GM23338 (cell line): ENCODE measurements at regions not wholly inside any gene's neighbourhood (a gene's known extent, or its start where the extent isn't known, plus 50 kb on each side); places are given as distances from the start of the nearest gene placed in this dataset.

ENCODE experiments used
- ATAC-seq: fragments of 200-7000 bp; cut with Tn5 transposase; 3 replicates; pipeline ENCODE4 v1.9.1; 2020
- DNase-seq: peaks from one replicate; pipeline ENCODE4 v3.0.0-alpha.2; 2015; ENCODE audit warnings: low spot score
- H2AFZ ChIP-seq: fragments of 200-600 bp; sonication (generic); 2 replicates; pipeline ENCODE4 v1.8.0; 2016; ENCODE audit warnings: antibody characterized with exemption, mild to moderate bottlenecking, moderate library complexity
- H3F3A ChIP-seq: fragments of 200-600 bp; sonication (generic); replicated peaks from 2 replicates; pipeline ENCODE4 v1.8.0; 2017; ENCODE audit warnings: antibody characterized with exemption, mixed run types, low read depth
- H3K27ac ChIP-seq: fragments of 200-600 bp; sonication (generic); 2 replicates; pipeline ENCODE4 v1.6.1; 2016; ENCODE audit warnings: low read depth
- H3K27me3 ChIP-seq: fragments of 200-600 bp; sonication (generic); 2 replicates; pipeline ENCODE4 v1.8.0; 2016; ENCODE audit warnings: mild to moderate bottlenecking, mixed run types, moderate library complexity; ENCODE audit not compliant: insufficient read depth
- H3K36me3 ChIP-seq: fragments of 200-600 bp; sonication (generic); 2 replicates; pipeline ENCODE4 v1.8.0; 2016; ENCODE audit warnings: mild to moderate bottlenecking; ENCODE audit not compliant: insufficient read depth
- H3K4me1 ChIP-seq: fragments of 200-600 bp; sonication (generic); 2 replicates; pipeline ENCODE4 v1.8.0; 2016; ENCODE audit warnings: mild to moderate bottlenecking, moderate library complexity; ENCODE audit not compliant: insufficient read depth
- H3K4me2 ChIP-seq: fragments of 200-600 bp; sonication (generic); 2 replicates; pipeline ENCODE4 v1.7.1; 2017; ENCODE audit warnings: mixed run types
- H3K4me3 ChIP-seq: fragments of 200-600 bp; sonication (generic); 2 replicates; pipeline ENCODE4 v1.6.1; 2016; ENCODE audit warnings: mixed run types
- H3K79me2 ChIP-seq: fragments of 200-600 bp; sonication (generic); replicated peaks from 2 replicates; pipeline ENCODE4 v1.8.0; 2017; ENCODE audit warnings: mild to moderate bottlenecking; ENCODE audit not compliant: insufficient read depth
- H3K9me2 ChIP-seq: fragments of 200-600 bp; sonication (generic); 2 replicates; pipeline ENCODE4 v1.8.0; 2017; ENCODE audit not compliant: insufficient read depth
- H4K20me1 ChIP-seq: fragments of 200-600 bp; sonication (generic); replicated peaks from 2 replicates; pipeline ENCODE4 v1.8.0; 2017; ENCODE audit warnings: mild to moderate bottlenecking; ENCODE audit not compliant: insufficient read depth
- H3K27ac Mint-ChIP-seq: 2 replicates; pipeline ENCODE4 v1.8.0; 2020; ENCODE audit warnings: inconsistent platforms, mild to moderate bottlenecking, moderate library complexity, mixed read lengths
- H3K27me3 Mint-ChIP-seq: 3 replicates; pipeline ENCODE4 v1.8.0; 2022; ENCODE audit warnings: low read depth, mild to moderate bottlenecking, moderate library complexity, mixed read lengths, inconsistent platforms; ENCODE audit not compliant: insufficient read depth, poor library complexity
- H3K36me3 Mint-ChIP-seq: 3 replicates; pipeline ENCODE4 v1.8.0; 2021; ENCODE audit warnings: low read depth, mild to moderate bottlenecking, inconsistent platforms, moderate library complexity, mixed read lengths
- H3K4me1 Mint-ChIP-seq: 3 replicates; pipeline ENCODE4 v1.8.0; 2020; ENCODE audit warnings: mild to moderate bottlenecking, inconsistent platforms, mixed read lengths
- H3K4me3 Mint-ChIP-seq: 3 replicates; pipeline ENCODE4 v1.8.0; 2021; ENCODE audit warnings: moderate library complexity, mild to moderate bottlenecking, inconsistent platforms, mixed read lengths
- H3K9me3 Mint-ChIP-seq: 3 replicates; pipeline ENCODE4 v1.8.0; 2020; ENCODE audit warnings: moderate library complexity, mild to moderate bottlenecking, inconsistent platforms, mixed read lengths
- CREB1 ChIP-seq: fragments of 250-450 bp; sonication (Bioruptor Pico); IDR thresholded peaks from 2 replicates; pipeline ENCODE4 v1.5.0; 2020; ENCODE audit warnings: low read depth, mild to moderate bottlenecking, moderate library complexity
- EZH2 ChIP-seq: fragments of 200-600 bp; sonication (generic); IDR thresholded peaks from one replicate; pipeline ENCODE4 v1.8.0; 2017; ENCODE audit warnings: antibody characterized with exemption, mild to moderate bottlenecking, low read depth; ENCODE audit not compliant: unreplicated experiment
- EZH2phosphoT487 ChIP-seq: fragments of 200-600 bp; sonication (generic); IDR thresholded peaks from one replicate; pipeline ENCODE4 v1.8.1; 2018; ENCODE audit warnings: antibody characterized with exemption; ENCODE audit not compliant: unreplicated experiment
- JUNB ChIP-seq: IDR thresholded peaks from one replicate; pipeline ENCODE4 v1.6.1; 2016; ENCODE audit warnings: antibody characterized with exemption; ENCODE audit not compliant: unreplicated experiment
- NANOG ChIP-seq: IDR thresholded peaks from 2 replicates; pipeline ENCODE4 v1.6.1; 2016; ENCODE audit warnings: antibody characterized with exemption, borderline replicate concordance
- POLR2AphosphoS5 ChIP-seq: IDR thresholded peaks from 2 replicates; pipeline ENCODE4 v1.6.1; 2016; ENCODE audit warnings: antibody characterized with exemption, low read depth
- STAT1 ChIP-seq: IDR thresholded peaks from one replicate; pipeline ENCODE4 v1.6.1; 2016; ENCODE audit warnings: antibody characterized with exemption; ENCODE audit not compliant: unreplicated experiment
- ZNF114 ChIP-seq: fragments of 250-450 bp; sonication (Bioruptor Pico); IDR thresholded peaks from 2 replicates; pipeline ENCODE4 v1.5.0; 2020; ENCODE audit warnings: mild to moderate bottlenecking, moderate library complexity
- ZNF331 ChIP-seq: fragments of 250-450 bp; sonication (Bioruptor Pico); IDR thresholded peaks from 2 replicates; pipeline ENCODE4 v1.5.0; 2020; ENCODE audit warnings: low read depth, mild to moderate bottlenecking, moderate library complexity
- TF ChIP-seq, protein P1 (sequence below), 2 experiments: fragments of 200-600 bp in 1 of 2; sonication (generic) in 1 of 2; conservative IDR thresholded peaks; 2 replicates each; pipeline versions ENCODE4 v1.5.1 to v1.6.1; 2016 to 2017; ENCODE audit warnings: antibody characterized with exemption in 2 of 2, low read depth in 2 of 2, mild to moderate bottlenecking in 2 of 2, moderate library complexity in 1 of 2
- TF ChIP-seq, protein P2 (sequence below): fragments of 250-450 bp; sonication (Bioruptor Pico); IDR thresholded peaks from 2 replicates; pipeline ENCODE4 v1.5.0; 2020; ENCODE audit warnings: mild to moderate bottlenecking, moderate library complexity
- TF ChIP-seq, protein P3 (sequence below): IDR thresholded peaks from one replicate; pipeline ENCODE4 v1.6.1; 2018; ENCODE audit warnings: antibody characterized with exemption; ENCODE audit not compliant: unreplicated experiment
- TF ChIP-seq, protein P4 (sequence below): IDR thresholded peaks from 2 replicates; pipeline ENCODE4 v1.6.1; 2016; ENCODE audit warnings: antibody characterized with exemption

DNA sequence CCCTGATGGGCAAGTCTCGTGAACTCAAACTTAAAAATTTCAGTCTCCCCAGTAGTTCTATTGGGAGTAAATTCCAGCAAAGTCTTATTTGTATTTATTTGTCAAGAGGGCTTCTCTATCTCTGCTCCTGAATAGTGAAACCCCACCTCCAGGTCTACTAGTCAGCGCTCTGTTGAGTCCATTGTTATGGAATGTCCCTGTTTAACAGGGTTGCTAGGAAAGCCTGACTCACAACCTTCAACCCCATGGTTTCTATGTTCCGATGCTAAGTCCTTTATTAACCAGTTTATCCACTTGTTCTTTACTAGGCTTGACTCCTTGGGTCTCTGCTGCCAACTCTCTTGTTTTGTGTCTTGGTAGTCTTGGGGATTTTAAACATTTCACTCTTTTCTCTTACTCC lies 250.7 kb upstream of the MYOCD start:
- 0 out of 2 replicates have a peak overlapping the region, but pooled peaks have one; percentile 39 for H3K27ac Mint-ChIP-seq
- no peak overlapping the region for H3K27ac ChIP-seq
- no peaks in the 10 kb centered on the region for H3K79me2 ChIP-seq
- no peak for TF ChIP-seq POLR2AphosphoS5
- no peak for TF ChIP-seq STAT1
- TF ChIP-seq EZH2: no peak
- no peak for TF ChIP-seq EZH2phosphoT487
- TF ChIP-seq CREB1: no peak
- TF ChIP-seq ZNF114 (CRISPR knock-in tag): no peak
- TF ChIP-seq, protein P1, sequence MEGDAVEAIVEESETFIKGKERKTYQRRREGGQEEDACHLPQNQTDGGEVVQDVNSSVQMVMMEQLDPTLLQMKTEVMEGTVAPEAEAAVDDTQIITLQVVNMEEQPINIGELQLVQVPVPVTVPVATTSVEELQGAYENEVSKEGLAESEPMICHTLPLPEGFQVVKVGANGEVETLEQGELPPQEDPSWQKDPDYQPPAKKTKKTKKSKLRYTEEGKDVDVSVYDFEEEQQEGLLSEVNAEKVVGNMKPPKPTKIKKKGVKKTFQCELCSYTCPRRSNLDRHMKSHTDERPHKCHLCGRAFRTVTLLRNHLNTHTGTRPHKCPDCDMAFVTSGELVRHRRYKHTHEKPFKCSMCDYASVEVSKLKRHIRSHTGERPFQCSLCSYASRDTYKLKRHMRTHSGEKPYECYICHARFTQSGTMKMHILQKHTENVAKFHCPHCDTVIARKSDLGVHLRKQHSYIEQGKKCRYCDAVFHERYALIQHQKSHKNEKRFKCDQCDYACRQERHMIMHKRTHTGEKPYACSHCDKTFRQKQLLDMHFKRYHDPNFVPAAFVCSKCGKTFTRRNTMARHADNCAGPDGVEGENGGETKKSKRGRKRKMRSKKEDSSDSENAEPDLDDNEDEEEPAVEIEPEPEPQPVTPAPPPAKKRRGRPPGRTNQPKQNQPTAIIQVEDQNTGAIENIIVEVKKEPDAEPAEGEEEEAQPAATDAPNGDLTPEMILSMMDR (conservative IDR thresholded peaks at IDR 0.05; ENCODE audit: low read depth in 2 of 2): no peak
- no peak for TF ChIP-seq NANOG
- TF ChIP-seq, protein P2, sequence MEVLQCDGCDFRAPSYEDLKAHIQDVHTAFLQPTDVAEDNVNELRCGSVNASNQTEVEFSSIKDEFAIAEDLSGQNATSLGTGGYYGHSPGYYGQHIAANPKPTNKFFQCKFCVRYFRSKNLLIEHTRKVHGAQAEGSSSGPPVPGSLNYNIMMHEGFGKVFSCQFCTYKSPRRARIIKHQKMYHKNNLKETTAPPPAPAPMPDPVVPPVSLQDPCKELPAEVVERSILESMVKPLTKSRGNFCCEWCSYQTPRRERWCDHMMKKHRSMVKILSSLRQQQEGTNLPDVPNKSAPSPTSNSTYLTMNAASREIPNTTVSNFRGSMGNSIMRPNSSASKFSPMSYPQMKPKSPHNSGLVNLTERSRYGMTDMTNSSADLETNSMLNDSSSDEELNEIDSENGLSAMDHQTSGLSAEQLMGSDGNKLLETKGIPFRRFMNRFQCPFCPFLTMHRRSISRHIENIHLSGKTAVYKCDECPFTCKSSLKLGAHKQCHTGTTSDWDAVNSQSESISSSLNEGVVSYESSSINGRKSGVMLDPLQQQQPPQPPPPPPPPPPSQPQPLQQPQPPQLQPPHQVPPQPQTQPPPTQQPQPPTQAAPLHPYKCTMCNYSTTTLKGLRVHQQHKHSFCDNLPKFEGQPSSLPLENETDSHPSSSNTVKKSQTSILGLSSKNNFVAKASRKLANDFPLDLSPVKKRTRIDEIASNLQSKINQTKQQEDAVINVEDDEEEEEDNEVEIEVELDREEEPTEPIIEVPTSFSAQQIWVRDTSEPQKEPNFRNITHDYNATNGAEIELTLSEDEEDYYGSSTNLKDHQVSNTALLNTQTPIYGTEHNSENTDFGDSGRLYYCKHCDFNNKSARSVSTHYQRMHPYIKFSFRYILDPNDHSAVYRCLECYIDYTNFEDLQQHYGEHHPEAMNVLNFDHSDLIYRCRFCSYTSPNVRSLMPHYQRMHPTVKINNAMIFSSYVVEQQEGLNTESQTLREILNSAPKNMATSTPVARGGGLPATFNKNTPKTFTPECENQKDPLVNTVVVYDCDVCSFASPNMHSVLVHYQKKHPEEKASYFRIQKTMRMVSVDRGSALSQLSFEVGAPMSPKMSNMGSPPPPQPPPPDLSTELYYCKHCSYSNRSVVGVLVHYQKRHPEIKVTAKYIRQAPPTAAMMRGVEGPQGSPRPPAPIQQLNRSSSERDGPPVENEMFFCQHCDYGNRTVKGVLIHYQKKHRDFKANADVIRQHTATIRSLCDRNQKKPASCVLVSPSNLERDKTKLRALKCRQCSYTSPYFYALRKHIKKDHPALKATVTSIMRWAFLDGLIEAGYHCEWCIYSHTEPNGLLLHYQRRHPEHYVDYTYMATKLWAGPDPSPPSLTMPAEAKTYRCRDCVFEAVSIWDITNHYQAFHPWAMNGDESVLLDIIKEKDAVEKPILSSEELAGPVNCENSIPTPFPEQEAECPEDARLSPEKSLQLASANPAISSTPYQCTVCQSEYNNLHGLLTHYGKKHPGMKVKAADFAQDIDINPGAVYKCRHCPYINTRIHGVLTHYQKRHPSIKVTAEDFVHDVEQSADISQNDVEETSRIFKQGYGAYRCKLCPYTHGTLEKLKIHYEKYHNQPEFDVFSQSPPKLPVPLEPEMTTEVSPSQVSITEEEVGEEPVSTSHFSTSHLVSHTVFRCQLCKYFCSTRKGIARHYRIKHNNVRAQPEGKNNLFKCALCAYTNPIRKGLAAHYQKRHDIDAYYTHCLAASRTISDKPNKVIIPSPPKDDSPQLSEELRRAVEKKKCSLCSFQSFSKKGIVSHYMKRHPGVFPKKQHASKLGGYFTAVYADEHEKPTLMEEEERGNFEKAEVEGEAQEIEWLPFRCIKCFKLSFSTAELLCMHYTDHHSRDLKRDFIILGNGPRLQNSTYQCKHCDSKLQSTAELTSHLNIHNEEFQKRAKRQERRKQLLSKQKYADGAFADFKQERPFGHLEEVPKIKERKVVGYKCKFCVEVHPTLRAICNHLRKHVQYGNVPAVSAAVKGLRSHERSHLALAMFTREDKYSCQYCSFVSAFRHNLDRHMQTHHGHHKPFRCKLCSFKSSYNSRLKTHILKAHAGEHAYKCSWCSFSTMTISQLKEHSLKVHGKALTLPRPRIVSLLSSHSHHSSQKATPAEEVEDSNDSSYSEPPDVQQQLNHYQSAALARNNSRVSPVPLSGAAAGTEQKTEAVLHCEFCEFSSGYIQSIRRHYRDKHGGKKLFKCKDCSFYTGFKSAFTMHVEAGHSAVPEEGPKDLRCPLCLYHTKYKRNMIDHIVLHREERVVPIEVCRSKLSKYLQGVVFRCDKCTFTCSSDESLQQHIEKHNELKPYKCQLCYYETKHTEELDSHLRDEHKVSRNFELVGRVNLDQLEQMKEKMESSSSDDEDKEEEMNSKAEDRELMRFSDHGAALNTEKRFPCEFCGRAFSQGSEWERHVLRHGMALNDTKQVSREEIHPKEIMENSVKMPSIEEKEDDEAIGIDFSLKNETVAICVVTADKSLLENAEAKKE: no peak
- no peak for TF ChIP-seq ZNF331 (CRISPR knock-in tag)
- TF ChIP-seq, protein P3, sequence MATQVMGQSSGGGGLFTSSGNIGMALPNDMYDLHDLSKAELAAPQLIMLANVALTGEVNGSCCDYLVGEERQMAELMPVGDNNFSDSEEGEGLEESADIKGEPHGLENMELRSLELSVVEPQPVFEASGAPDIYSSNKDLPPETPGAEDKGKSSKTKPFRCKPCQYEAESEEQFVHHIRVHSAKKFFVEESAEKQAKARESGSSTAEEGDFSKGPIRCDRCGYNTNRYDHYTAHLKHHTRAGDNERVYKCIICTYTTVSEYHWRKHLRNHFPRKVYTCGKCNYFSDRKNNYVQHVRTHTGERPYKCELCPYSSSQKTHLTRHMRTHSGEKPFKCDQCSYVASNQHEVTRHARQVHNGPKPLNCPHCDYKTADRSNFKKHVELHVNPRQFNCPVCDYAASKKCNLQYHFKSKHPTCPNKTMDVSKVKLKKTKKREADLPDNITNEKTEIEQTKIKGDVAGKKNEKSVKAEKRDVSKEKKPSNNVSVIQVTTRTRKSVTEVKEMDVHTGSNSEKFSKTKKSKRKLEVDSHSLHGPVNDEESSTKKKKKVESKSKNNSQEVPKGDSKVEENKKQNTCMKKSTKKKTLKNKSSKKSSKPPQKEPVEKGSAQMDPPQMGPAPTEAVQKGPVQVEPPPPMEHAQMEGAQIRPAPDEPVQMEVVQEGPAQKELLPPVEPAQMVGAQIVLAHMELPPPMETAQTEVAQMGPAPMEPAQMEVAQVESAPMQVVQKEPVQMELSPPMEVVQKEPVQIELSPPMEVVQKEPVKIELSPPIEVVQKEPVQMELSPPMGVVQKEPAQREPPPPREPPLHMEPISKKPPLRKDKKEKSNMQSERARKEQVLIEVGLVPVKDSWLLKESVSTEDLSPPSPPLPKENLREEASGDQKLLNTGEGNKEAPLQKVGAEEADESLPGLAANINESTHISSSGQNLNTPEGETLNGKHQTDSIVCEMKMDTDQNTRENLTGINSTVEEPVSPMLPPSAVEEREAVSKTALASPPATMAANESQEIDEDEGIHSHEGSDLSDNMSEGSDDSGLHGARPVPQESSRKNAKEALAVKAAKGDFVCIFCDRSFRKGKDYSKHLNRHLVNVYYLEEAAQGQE: no peak
- TF ChIP-seq, protein P4, sequence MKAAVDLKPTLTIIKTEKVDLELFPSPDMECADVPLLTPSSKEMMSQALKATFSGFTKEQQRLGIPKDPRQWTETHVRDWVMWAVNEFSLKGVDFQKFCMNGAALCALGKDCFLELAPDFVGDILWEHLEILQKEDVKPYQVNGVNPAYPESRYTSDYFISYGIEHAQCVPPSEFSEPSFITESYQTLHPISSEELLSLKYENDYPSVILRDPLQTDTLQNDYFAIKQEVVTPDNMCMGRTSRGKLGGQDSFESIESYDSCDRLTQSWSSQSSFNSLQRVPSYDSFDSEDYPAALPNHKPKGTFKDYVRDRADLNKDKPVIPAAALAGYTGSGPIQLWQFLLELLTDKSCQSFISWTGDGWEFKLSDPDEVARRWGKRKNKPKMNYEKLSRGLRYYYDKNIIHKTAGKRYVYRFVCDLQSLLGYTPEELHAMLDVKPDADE: no peak
- no peak for TF ChIP-seq JUNB
- 0 out of 2 replicates have a peak, but pooled peaks cover 7% of the 10 kb centered on the region for H3K4me1 ChIP-seq
- H3K4me3 ChIP-seq: no peak overlapping the region
- H3K27me3 ChIP-seq: no peaks in the 10 kb centered on the region
- DNase-seq (peak; percentile 56), ATAC-seq (peak; percentile 85)
- H3K9me3 Mint-ChIP-seq: no peaks in the 10 kb centered on the region
- H3K27me3 Mint-ChIP-seq: peaks cover 4% of the 10 kb centered on the region
- no peak overlapping the region for H2AFZ ChIP-seq
- peaks cover 21% of the 10 kb centered on the region for H3K4me1 Mint-ChIP-seq
- H3F3A ChIP-seq: no peaks in the 10 kb centered on the region
- no peaks in the 10 kb centered on the region for H4K20me1 ChIP-seq
- H3K36me3 Mint-ChIP-seq: no peaks in the 10 kb centered on the region
- H3K4me3 Mint-ChIP-seq: no peak overlapping the region
- H3K9me2 ChIP-seq: peaks cover 7% of the 10 kb centered on the region; the same call in 1 of the 2 replicates
- peak overlapping the region; percentile 28; the same call in 1 of the 2 replicates for H3K4me2 ChIP-seq
- no peaks in the 10 kb centered on the region for H3K36me3 ChIP-seq
